Neuronal stem cell (in vitro differentiated cells): ENCODE measurements at regions not wholly inside any gene's neighbourhood (a gene's known extent, or its start where the extent isn't known, plus 50 kb on each side); places are given as distances from the start of the nearest gene placed in this dataset.

ENCODE experiments used
- DNase-seq: peaks from one replicate; pipeline ENCODE4 v3.0.0-alpha.2; 2013; ENCODE audit warnings: low spot score
- H2AFZ ChIP-seq: one replicate; pipeline ENCODE4 v1.6.1; 2013; ENCODE audit warnings: mild to moderate bottlenecking, low read length, inconsistent platforms
- H2AK5ac ChIP-seq: 2 replicates; pipeline ENCODE4 v1.6.1; 2013; ENCODE audit warnings: low read depth, mild to moderate bottlenecking, inconsistent platforms, low read length, moderate library complexity, mixed read lengths
- H2BK120ac ChIP-seq: 2 replicates; pipeline ENCODE4 v1.6.1; 2013; ENCODE audit warnings: low read depth, mild to moderate bottlenecking, inconsistent platforms, low read length, moderate library complexity, mixed read lengths
- H2BK12ac ChIP-seq: one replicate; pipeline ENCODE4 v1.6.1; 2013; ENCODE audit warnings: low read length, inconsistent platforms
- H2BK15ac ChIP-seq: 2 replicates; pipeline ENCODE4 v1.6.1; 2013; ENCODE audit warnings: mild to moderate bottlenecking, low read length, inconsistent platforms, mixed read lengths
- H2BK5ac ChIP-seq: one replicate; pipeline ENCODE4 v1.6.1; 2013; ENCODE audit warnings: inconsistent platforms, mild to moderate bottlenecking, low read length, moderate library complexity
- H3K14ac ChIP-seq: one replicate; pipeline ENCODE4 v1.6.1; 2013; ENCODE audit warnings: low read length, inconsistent platforms
- H3K18ac ChIP-seq: 2 replicates; pipeline ENCODE4 v1.6.1; 2013; ENCODE audit warnings: low read length, inconsistent platforms
- H3K23ac ChIP-seq: 2 replicates; pipeline ENCODE4 v1.6.1; 2013; ENCODE audit warnings: low read depth, mild to moderate bottlenecking, mixed read lengths, low read length, inconsistent platforms; ENCODE audit not compliant: poor library complexity
- H3K27ac ChIP-seq: replicated peaks from 3 replicates; pipeline ENCODE4 v1.5.1; 2013; ENCODE audit warnings: low read length, inconsistent platforms
- H3K27me3 ChIP-seq, 3 experiments: 2 replicates each; pipeline ENCODE4 v1.6.1; 2013; ENCODE audit warnings: low read length in 3 of 3, mild to moderate bottlenecking in 2 of 3, inconsistent platforms in 1 of 3, low read depth in 1 of 3, mixed read lengths in 1 of 3, moderate library complexity in 1 of 3; ENCODE audit not compliant: control insufficient read depth in 3 of 3, insufficient read depth in 3 of 3
- H3K36me3 ChIP-seq, 2 donors: replicated peaks in 1 of 2; 2 replicates each; pipeline ENCODE4 v1.6.1; 2013; ENCODE audit warnings: low read length in 2 of 2; ENCODE audit not compliant: control insufficient read depth in 2 of 2, insufficient read depth in 2 of 2
- H3K4ac ChIP-seq: 2 replicates; pipeline ENCODE4 v1.6.1; 2013; ENCODE audit warnings: inconsistent platforms, mild to moderate bottlenecking, low read length, moderate library complexity
- H3K4me1 ChIP-seq, 2 donors: 1 replicate in 1 of 2; 2 replicates in 1 of 2; pipeline ENCODE4 v1.6.1; 2013; ENCODE audit warnings: low read length in 2 of 2, low read depth in 1 of 2; ENCODE audit not compliant: control insufficient read depth in 2 of 2, insufficient read depth in 1 of 2
- H3K4me2 ChIP-seq: one replicate; pipeline ENCODE4 v1.6.1; 2013; ENCODE audit warnings: mild to moderate bottlenecking, low read length, inconsistent platforms; ENCODE audit not compliant: insufficient read depth, poor library complexity, severe bottlenecking
- H3K4me3 ChIP-seq, 2 donors: 2 replicates each; pipeline ENCODE4 v1.5.1; 2013; ENCODE audit warnings: low read length in 2 of 2, mild to moderate bottlenecking in 2 of 2, inconsistent platforms in 1 of 2, moderate library complexity in 1 of 2
- H3K79me1 ChIP-seq: one replicate; pipeline ENCODE4 v1.6.1; 2013; ENCODE audit warnings: low read depth, mild to moderate bottlenecking, inconsistent platforms, low read length, moderate library complexity
- H3K9ac ChIP-seq: one replicate; pipeline ENCODE4 v1.6.1; 2013; ENCODE audit warnings: mild to moderate bottlenecking, low read depth, low read length, inconsistent platforms; ENCODE audit not compliant: poor library complexity
- H3K9me3 ChIP-seq, 2 donors: replicated peaks in 1 of 2; 2 replicates each; pipeline versions ENCODE3 to v1.6.1; 2013; ENCODE audit warnings: low read length in 2 of 2, mild to moderate bottlenecking in 2 of 2, inconsistent platforms in 1 of 2, low read depth in 1 of 2, mixed read lengths in 1 of 2, moderate library complexity in 1 of 2; ENCODE audit not compliant: control insufficient read depth in 2 of 2, insufficient read depth in 1 of 2
- H4K8ac ChIP-seq: one replicate; pipeline ENCODE4 v1.6.1; 2013; ENCODE audit warnings: low read depth, mild to moderate bottlenecking, inconsistent platforms, low read length, moderate library complexity
- H4K91ac ChIP-seq: one replicate; pipeline ENCODE4 v1.6.1; 2013; ENCODE audit warnings: low read length, low read depth, mild to moderate bottlenecking, inconsistent platforms; ENCODE audit not compliant: poor library complexity
- whole genome bisulfite sequencing, 2 donors: extraction: QIAGEN DNeasy Blood & Tissue Kit; methylation state at CpG; one replicate each; pipeline ENCODE4 v1.1.7; 2013; ENCODE audit warnings: missing lambda C conversion rate in 2 of 2, mixed read lengths in 1 of 2; ENCODE audit not compliant: insufficient read length in 2 of 2, insufficient replicate concordance in 1 of 2; ENCODE audit errors: extremely low coverage in 2 of 2; 5-methylcytosine and 5-hydroxymethylcytosine counted together

GRCh38 chr1:34366875-34367624 lies 190.3 kb downstream of the C1orf94 start:
- H3K23ac ChIP-seq: no peak overlapping the region
- no peak overlapping the region for H3K14ac ChIP-seq
- H3K4me1 ChIP-seq: no peaks in the 10 kb centered on the region
- H2BK120ac ChIP-seq: no peak overlapping the region
- no peak overlapping the region for H2AK5ac ChIP-seq
- no peak overlapping the region for H2BK12ac ChIP-seq
- no peak overlapping the region for H2BK15ac ChIP-seq
- no peak overlapping the region for H3K4ac ChIP-seq
- H4K8ac ChIP-seq: no peak overlapping the region
- H3K9ac ChIP-seq: no peak overlapping the region
- H3K27ac ChIP-seq: no peak overlapping the region
- no peak overlapping the region for H2BK5ac ChIP-seq
- DNase-seq: no peak
- H3K27me3 ChIP-seq: no peaks in the 10 kb centered on the region
- H3K4me3 ChIP-seq: no peak overlapping the region
- no peak overlapping the region for H4K91ac ChIP-seq
- H3K4me2 ChIP-seq: no peak overlapping the region
- no peak overlapping the region for H2AFZ ChIP-seq
- WGBS, 2 donors: no CpG with 5 or more reads among the region's 3 CpGs
- no peak overlapping the region for H3K18ac ChIP-seq
- H3K36me3 ChIP-seq: no peaks in the 10 kb centered on the region
- peaks cover 0 to 2% of the 10 kb centered on the region in 2 donors for H3K9me3 ChIP-seq
- H3K79me1 ChIP-seq: no peaks in the 10 kb centered on the region

GRCh38 chr1:34367954-34368353 lies 191.2 kb downstream of the C1orf94 start:
- Histone ChIP-seq H3K4me1 (peaks cover 0 to 4% of the 10 kb centered on the region in 2 donors), H3K9me3 (peaks cover 0 to 2% of the 10 kb centered on the region in 2 donors), H3K23ac (no peak overlapping the region), H2AK5ac (no peak overlapping the region), H2BK5ac (no peak overlapping the region), H3K27me3 (peaks cover 0 to 2% (median 0%) of the 10 kb centered on the region in 3 experiments), H3K4me3 (no peak overlapping the region), H3K4me2 (no peak overlapping the region), H4K91ac (no peak overlapping the region), H2BK15ac (no peak overlapping the region), H3K4ac (no peak overlapping the region), H3K18ac (no peak overlapping the region), H2BK120ac (no peak overlapping the region), H2BK12ac (no peak overlapping the region), H3K79me1 (no peaks in the 10 kb centered on the region), H4K8ac (no peak overlapping the region), H3K9ac (no peak overlapping the region), H2AFZ (no peak overlapping the region), H3K27ac (no peak overlapping the region), H3K36me3 (no peaks in the 10 kb centered on the region), H3K14ac (no peak overlapping the region)
- DNase-seq: no peak
- no CpG with 5 or more reads among the region's 6 CpGs for WGBS, 2 donors

GRCh38 chr1:34369701-34370455 lies 193.2 kb downstream of the C1orf94 start:
- no peak for DNase-seq
- H3K14ac ChIP-seq: no peak overlapping the region
- peaks cover 0 to 2% (median 0%) of the 10 kb centered on the region in 3 experiments for H3K27me3 ChIP-seq
- peaks cover 0 to 4% of the 10 kb centered on the region in 2 donors for H3K4me1 ChIP-seq
- H3K36me3 ChIP-seq: no peaks in the 10 kb centered on the region
- no peak overlapping the region for H4K8ac ChIP-seq
- H2AFZ ChIP-seq: no peak overlapping the region
- no peak overlapping the region for H3K4me2 ChIP-seq
- no peak overlapping the region for H3K23ac ChIP-seq
- H3K27ac ChIP-seq: no peak overlapping the region
- WGBS, 2 donors: no CpG with 5 or more reads among the region's 10 CpGs
- H2BK15ac ChIP-seq: no peak overlapping the region
- no peak overlapping the region for H3K4me3 ChIP-seq
- H2BK5ac ChIP-seq: no peak overlapping the region
- H2AK5ac ChIP-seq: no peak overlapping the region
- no peak overlapping the region for H2BK12ac ChIP-seq
- no peak overlapping the region for H3K4ac ChIP-seq
- H4K91ac ChIP-seq: no peak overlapping the region
- peaks cover 0 to 2% of the 10 kb centered on the region in 2 donors for H3K9me3 ChIP-seq
- no peak overlapping the region for H3K18ac ChIP-seq
- H2BK120ac ChIP-seq: no peak overlapping the region
- H3K79me1 ChIP-seq: no peaks in the 10 kb centered on the region
- H3K9ac ChIP-seq: no peak overlapping the region

- H3K4me1 ChIP-seq: peaks cover 0 to 4% of the 10 kb centered on the region in 2 donors
- H3K36me3 ChIP-seq: no peaks in the 10 kb centered on the region
- H2BK12ac ChIP-seq: no peak overlapping the region
- no peaks in the 10 kb centered on the region for H3K9me3 ChIP-seq
- no peak overlapping the region for H3K9ac ChIP-seq
- no peak overlapping the region for H2AFZ ChIP-seq
- no peak overlapping the region for H3K23ac ChIP-seq
- H4K8ac ChIP-seq: no peak overlapping the region
- H3K4me3 ChIP-seq: no peak overlapping the region
- no peaks in the 10 kb centered on the region for H3K79me1 ChIP-seq
- H3K27me3 ChIP-seq: peaks cover 0 to 2% (median 0%) of the 10 kb centered on the region in 3 experiments
- H2BK120ac ChIP-seq: no peak overlapping the region
- H3K18ac ChIP-seq: no peak overlapping the region
- no peak overlapping the region for H2BK15ac ChIP-seq
- no peak overlapping the region for H2BK5ac ChIP-seq
- no peak for DNase-seq
- no CpG with 5 or more reads among the region's 4 CpGs for WGBS, 2 donors
- no peak overlapping the region for H3K14ac ChIP-seq
- no peak overlapping the region for H4K91ac ChIP-seq
- no peak overlapping the region for H3K27ac ChIP-seq
- no peak overlapping the region for H3K4me2 ChIP-seq
- no peak overlapping the region for H3K4ac ChIP-seq
- no peak overlapping the region for H2AK5ac ChIP-seq
Measured at GRCh38 chr1:34370748-34371147, 194.0 kb downstream of the C1orf94 start.
